ENCODE measurements at regions not wholly inside any gene's neighbourhood (a gene's known extent, or its start where the extent isn't known, plus 50 kb on each side); places are given as distances from the start of the nearest gene placed in this dataset.

DNA sequence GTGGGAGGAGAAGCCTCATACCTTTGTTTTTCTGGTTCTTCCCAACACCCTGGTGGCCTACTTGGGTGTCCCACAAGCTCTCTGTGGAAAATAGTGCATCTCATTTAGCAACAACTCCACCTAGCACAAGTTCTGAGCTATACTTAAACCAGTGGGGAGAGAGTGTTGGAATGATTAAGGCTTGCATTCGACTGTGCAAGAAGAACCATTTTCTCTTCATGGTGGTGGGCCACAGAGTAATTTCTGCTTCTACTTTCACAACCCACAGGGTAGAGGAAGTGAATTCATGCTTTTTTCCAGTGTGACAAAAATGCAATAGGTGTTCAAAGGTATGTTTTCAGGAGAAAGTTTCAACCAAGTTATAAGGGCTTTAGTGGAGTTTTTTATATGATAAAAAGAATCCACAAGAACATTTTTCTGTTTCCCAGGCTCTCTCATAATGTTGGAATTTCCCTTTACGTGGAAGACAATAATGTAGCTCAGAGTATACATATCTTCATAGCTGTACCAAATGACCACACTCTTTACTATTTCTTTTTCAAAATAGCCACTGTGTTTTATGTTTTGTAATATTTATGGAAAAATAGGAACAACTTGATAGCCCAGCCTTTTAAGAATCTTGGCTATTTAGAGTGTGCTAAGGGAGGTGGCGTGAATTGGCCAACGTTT is 80.3 kb upstream of the HHIP start:
- no peaks in the 10 kb centered on the region for H3K79me1 ChIP-seq (ENCODE audit: low read depth, low read length)
- CTCF ChIA-PET (ENCODE audit: partially characterized antibody): interaction anchor here (1.2 kb wide), 1 partner anchor 19 kb away, joined by 3 read pairs; no protein-coding TSS in a partner anchor
- H4K5ac ChIP-seq (ENCODE audit: insufficient read length, low read depth, low read length): no peak overlapping the region
- H2BK5ac ChIP-seq (ENCODE audit: low read depth, low read length): no peak overlapping the region
- H2BK120ac ChIP-seq (replicated peaks; ENCODE audit: low read depth, low read length): no peak overlapping the region
- H3K23ac ChIP-seq (ENCODE audit: insufficient read length): no peak overlapping the region
- no peak overlapping the region for H2BK15ac ChIP-seq (ENCODE audit: low read length)
- H3K36me3 ChIP-seq (ENCODE audit: control insufficient read depth in 2 of 4, insufficient read depth in 4 of 4, low read length in 3 of 4): no peaks in the 10 kb centered on the region
- H4K8ac ChIP-seq (ENCODE audit: extremely low read depth, insufficient read depth, low read length): no peak overlapping the region
- no peak overlapping the region for H3K56ac ChIP-seq (replicated peaks; ENCODE audit: insufficient read length, low read depth, low read length)
- H3K14ac ChIP-seq (ENCODE audit: insufficient read length): no peak overlapping the region
- no peak overlapping the region for H2BK12ac ChIP-seq (ENCODE audit: low read depth, low read length)
- no peak for TF ChIP-seq HDAC6 (IDR thresholded peaks at IDR 0.05; ENCODE audit: low read depth, low read length)
- no peak for TF ChIP-seq KDM5A (IDR thresholded peaks at IDR 0.05; ENCODE audit: low read length)
- TF ChIP-seq CBX5 (IDR thresholded peaks at IDR 0.05; ENCODE audit: low read depth, low read length): no peak
- TF ChIP-seq KDM1A (IDR thresholded peaks at IDR 0.05; ENCODE audit: borderline replicate concordance, low read length): no peak
- H3K4ac ChIP-seq (replicated peaks; ENCODE audit: insufficient read length, low read depth, low read length): no peak overlapping the region
- H3K23me2 ChIP-seq (ENCODE audit: low read depth, low read length): no peaks in the 10 kb centered on the region
- H3K9me3 ChIP-seq (ENCODE audit: insufficient read depth in 2 of 2, low read depth in 1 of 2, low read length in 1 of 2): no peaks in the 10 kb centered on the region
- no peak overlapping the region for H2AFZ ChIP-seq (ENCODE audit: low read length)
- FAIRE-seq: no peak
- no peak overlapping the region for H3K4me3 ChIP-seq (ENCODE audit: extremely low read depth in 1 of 4, insufficient read depth in 2 of 4, low read depth in 3 of 4, low read length in 4 of 4)
- no peak overlapping the region for H2AK5ac ChIP-seq (ENCODE audit: low read depth, low read length)
- 91% methylated on average over 4 of the region's 4 CpGs; no CpG with 5 or more reads in 1 of the 2 experiments for WGBS, 2 experiments (ENCODE audit: extremely low coverage in 1 of 2, insufficient coverage in 1 of 2, insufficient read length in 1 of 2, insufficient replicate concordance in 2 of 2, low coverage in 1 of 2, low lambda C conversion rate in 2 of 2, missing lambda C conversion rate in 1 of 2)
- no peaks in the 10 kb centered on the region for H4K20me1 ChIP-seq (replicated peaks in 1 of 2; ENCODE audit: control insufficient read depth in 1 of 2, insufficient read depth in 2 of 2, low read length in 2 of 2)
- H3K27ac ChIP-seq (ENCODE audit: low read depth, low read length): no peak overlapping the region
- no peaks in the 10 kb centered on the region for H3K79me2 ChIP-seq (ENCODE audit: control insufficient read depth in 1 of 2, insufficient read depth in 2 of 2, low read length in 2 of 2)
- no peak overlapping the region for H3K4me2 ChIP-seq (ENCODE audit: insufficient read depth in 1 of 2, low read depth in 2 of 2, low read length in 2 of 2)
- no peak overlapping the region for H2BK20ac ChIP-seq (ENCODE audit: low read length)
- no peak for DNase-seq (ENCODE audit: low read depth in 1 of 2, low spot score in 2 of 2)
- H3K18ac ChIP-seq (ENCODE audit: extremely low read depth, low read length): no peak overlapping the region
- POLR2A ChIA-PET (ENCODE audit: partially characterized antibody): no interaction called here
- H3K27me3 ChIP-seq (replicated peaks in 1 of 4; ENCODE audit: control insufficient read depth in 3 of 4, extremely low read depth in 1 of 4, insufficient read depth in 3 of 4, low read length in 3 of 4): no peaks in the 10 kb centered on the region
- no peak overlapping the region for H3K9ac ChIP-seq (replicated peaks in 1 of 4; ENCODE audit: extremely low read depth in 1 of 4, low read depth in 3 of 4, low read length in 3 of 4)
- no peaks in the 10 kb centered on the region for H3K4me1 ChIP-seq (replicated peaks in 1 of 4; ENCODE audit: control insufficient read depth in 3 of 4, insufficient read depth in 4 of 4, low read length in 3 of 4)
- no peak overlapping the region for H4K91ac ChIP-seq (replicated peaks; ENCODE audit: insufficient read length, low read length)

Measured in H1 (cell line).